ENCODE measurements at regions not wholly inside any gene's neighbourhood (a gene's known extent, or its start where the extent isn't known, plus 50 kb on each side); places are given as distances from the start of the nearest gene placed in this dataset.

GRCh38 chr3:96200897-96201296 is 613.5 kb upstream of the EPHA6 start:
- 74% methylated on average over 1 of the region's 1 CpG for WGBS
- no peak for TF ChIP-seq RAD21 (IDR thresholded peaks at IDR 0.05)
- TF ChIP-seq, protein P1, sequence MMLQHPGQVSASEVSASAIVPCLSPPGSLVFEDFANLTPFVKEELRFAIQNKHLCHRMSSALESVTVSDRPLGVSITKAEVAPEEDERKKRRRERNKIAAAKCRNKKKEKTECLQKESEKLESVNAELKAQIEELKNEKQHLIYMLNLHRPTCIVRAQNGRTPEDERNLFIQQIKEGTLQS (IDR thresholded peaks at IDR 0.05) = no peak
- no peak for TF ChIP-seq YY1 (IDR thresholded peaks at IDR 0.05)
- TF ChIP-seq TAF1 (conservative IDR thresholded peaks at IDR 0.05) = no peak
- TF ChIP-seq, protein P2, sequence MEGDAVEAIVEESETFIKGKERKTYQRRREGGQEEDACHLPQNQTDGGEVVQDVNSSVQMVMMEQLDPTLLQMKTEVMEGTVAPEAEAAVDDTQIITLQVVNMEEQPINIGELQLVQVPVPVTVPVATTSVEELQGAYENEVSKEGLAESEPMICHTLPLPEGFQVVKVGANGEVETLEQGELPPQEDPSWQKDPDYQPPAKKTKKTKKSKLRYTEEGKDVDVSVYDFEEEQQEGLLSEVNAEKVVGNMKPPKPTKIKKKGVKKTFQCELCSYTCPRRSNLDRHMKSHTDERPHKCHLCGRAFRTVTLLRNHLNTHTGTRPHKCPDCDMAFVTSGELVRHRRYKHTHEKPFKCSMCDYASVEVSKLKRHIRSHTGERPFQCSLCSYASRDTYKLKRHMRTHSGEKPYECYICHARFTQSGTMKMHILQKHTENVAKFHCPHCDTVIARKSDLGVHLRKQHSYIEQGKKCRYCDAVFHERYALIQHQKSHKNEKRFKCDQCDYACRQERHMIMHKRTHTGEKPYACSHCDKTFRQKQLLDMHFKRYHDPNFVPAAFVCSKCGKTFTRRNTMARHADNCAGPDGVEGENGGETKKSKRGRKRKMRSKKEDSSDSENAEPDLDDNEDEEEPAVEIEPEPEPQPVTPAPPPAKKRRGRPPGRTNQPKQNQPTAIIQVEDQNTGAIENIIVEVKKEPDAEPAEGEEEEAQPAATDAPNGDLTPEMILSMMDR (IDR thresholded peaks at IDR 0.05; ENCODE audit: low read depth, low read length, missing input control) = no peak
- no peak for TF ChIP-seq HNF4A (conservative IDR thresholded peaks at IDR 0.05)
- no peak for TF ChIP-seq NR2F2 (IDR thresholded peaks at IDR 0.05)
- TF ChIP-seq REST (IDR thresholded peaks at IDR 0.05) = no peak
- TF ChIP-seq SP1 (IDR thresholded peaks at IDR 0.05) = no peak
- no peak for TF ChIP-seq MAX (IDR thresholded peaks at IDR 0.05)
- Histone ChIP-seq H3K27me3 (ENCODE audit: control insufficient read depth in 4 of 4, insufficient read depth in 4 of 4, low read length in 3 of 4) (no peaks in the 10 kb centered on the region), H3K36me3 (ENCODE audit: control insufficient read depth in 4 of 4, insufficient read depth in 3 of 4, low read depth in 1 of 4, low read length in 3 of 4) (no peaks in the 10 kb centered on the region), H3K9ac (ENCODE audit: low read depth in 1 of 2, low read length in 2 of 2) (no peak overlapping the region), H3K4me3 (ENCODE audit: low read depth in 1 of 3, low read length in 3 of 3) (no peak overlapping the region), H3K9me3 (ENCODE audit: control insufficient read depth in 4 of 4, low read length in 3 of 4) (peaks cover 0 to 4% (median under 1%) of the 10 kb centered on the region in 4 donors), H3K27ac (ENCODE audit: low read depth in 1 of 2, low read length in 2 of 2) (no peak overlapping the region), H3K4me1 (ENCODE audit: control insufficient read depth in 4 of 4, insufficient read depth in 4 of 4, low read length in 3 of 4) (no peaks in the 10 kb centered on the region)
- no peak for DNase-seq (ENCODE audit: low spot score)

DNA sequence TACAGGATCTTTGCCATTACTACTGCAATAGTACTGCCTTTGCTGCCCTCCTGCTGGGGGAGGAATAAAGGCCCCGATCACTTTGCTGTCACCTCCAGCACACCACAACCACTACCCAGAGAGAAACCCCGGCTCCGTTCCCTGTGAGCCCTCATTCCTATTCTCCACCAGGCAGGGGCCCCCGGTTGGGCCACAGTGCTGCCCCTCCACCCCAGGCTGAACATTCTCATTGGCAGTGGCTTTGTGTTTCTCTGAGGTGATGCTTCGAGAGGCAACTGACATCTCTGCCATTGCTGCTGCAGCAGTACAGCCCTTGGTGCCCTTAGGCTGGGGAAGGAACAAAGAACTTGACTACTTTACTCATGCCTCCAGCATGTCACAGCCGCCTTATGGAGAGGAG is 612.9 kb upstream of the EPHA6 start:
- no peak for TF ChIP-seq MAX (IDR thresholded peaks at IDR 0.05)
- Histone ChIP-seq H3K36me3 (ENCODE audit: control insufficient read depth in 4 of 4, insufficient read depth in 3 of 4, low read depth in 1 of 4, low read length in 3 of 4) (no peaks in the 10 kb centered on the region), H3K4me3 (ENCODE audit: low read depth in 1 of 3, low read length in 3 of 3) (no peak overlapping the region), H3K9me3 (ENCODE audit: control insufficient read depth in 4 of 4, low read length in 3 of 4) (peaks cover 0 to 4% (median under 1%) of the 10 kb centered on the region in 4 donors), H3K4me1 (ENCODE audit: control insufficient read depth in 4 of 4, insufficient read depth in 4 of 4, low read length in 3 of 4) (no peaks in the 10 kb centered on the region), H3K27me3 (ENCODE audit: control insufficient read depth in 4 of 4, insufficient read depth in 4 of 4, low read length in 3 of 4) (no peaks in the 10 kb centered on the region), H3K27ac (ENCODE audit: low read depth in 1 of 2, low read length in 2 of 2) (no peak overlapping the region), H3K9ac (ENCODE audit: low read depth in 1 of 2, low read length in 2 of 2) (no peak overlapping the region)
- no peak for DNase-seq (ENCODE audit: low spot score)
- 82% methylated on average over 6 of the region's 6 CpGs for WGBS

DNA sequence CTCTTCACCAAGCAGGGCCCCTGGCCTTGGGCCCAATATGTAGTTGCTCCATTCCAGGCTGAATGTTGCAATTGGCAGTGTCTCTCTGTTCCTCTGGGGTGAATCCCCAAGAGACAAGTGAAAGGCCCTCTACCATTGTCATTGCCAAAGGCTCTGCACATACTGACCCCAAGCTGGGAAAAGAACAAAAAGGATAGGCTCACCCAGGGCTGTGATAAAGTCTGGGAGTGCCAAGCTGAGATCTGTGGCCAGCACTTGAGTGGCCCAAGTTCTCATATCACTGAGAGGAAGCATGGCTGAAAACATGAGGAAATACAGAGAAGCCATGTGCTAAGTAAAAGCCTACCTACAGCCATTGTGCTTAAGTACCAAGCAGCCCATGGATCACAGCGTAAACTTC is 612.2 kb upstream of the EPHA6 start:
- Histone ChIP-seq H3K4me3 (ENCODE audit: low read depth in 1 of 3, low read length in 3 of 3) (no peak overlapping the region), H3K36me3 (ENCODE audit: control insufficient read depth in 4 of 4, insufficient read depth in 3 of 4, low read depth in 1 of 4, low read length in 3 of 4) (no peaks in the 10 kb centered on the region), H3K9ac (ENCODE audit: low read depth in 1 of 2, low read length in 2 of 2) (no peak overlapping the region), H3K4me1 (ENCODE audit: control insufficient read depth in 4 of 4, insufficient read depth in 4 of 4, low read length in 3 of 4) (no peaks in the 10 kb centered on the region), H3K9me3 (ENCODE audit: control insufficient read depth in 4 of 4, low read length in 3 of 4) (peaks cover 0 to 4% (median under 1%) of the 10 kb centered on the region in 4 donors), H3K27me3 (ENCODE audit: control insufficient read depth in 4 of 4, insufficient read depth in 4 of 4, low read length in 3 of 4) (no peaks in the 10 kb centered on the region), H3K27ac (ENCODE audit: low read depth in 1 of 2, low read length in 2 of 2) (no peak overlapping the region)
- DNase-seq (ENCODE audit: low spot score) = no peak
- WGBS = 92% methylated on average over 1 of the region's 1 CpG
- no peak for TF ChIP-seq HNF4A (conservative IDR thresholded peaks at IDR 0.05)
- no peak for TF ChIP-seq TAF1 (conservative IDR thresholded peaks at IDR 0.05)
- TF ChIP-seq MAX (IDR thresholded peaks at IDR 0.05) = no peak
- no peak for TF ChIP-seq NR2F2 (IDR thresholded peaks at IDR 0.05)
- no peak for TF ChIP-seq RXRA (IDR thresholded peaks at IDR 0.05)
- TF ChIP-seq REST (IDR thresholded peaks at IDR 0.05) = no peak
- TF ChIP-seq, protein P3, sequence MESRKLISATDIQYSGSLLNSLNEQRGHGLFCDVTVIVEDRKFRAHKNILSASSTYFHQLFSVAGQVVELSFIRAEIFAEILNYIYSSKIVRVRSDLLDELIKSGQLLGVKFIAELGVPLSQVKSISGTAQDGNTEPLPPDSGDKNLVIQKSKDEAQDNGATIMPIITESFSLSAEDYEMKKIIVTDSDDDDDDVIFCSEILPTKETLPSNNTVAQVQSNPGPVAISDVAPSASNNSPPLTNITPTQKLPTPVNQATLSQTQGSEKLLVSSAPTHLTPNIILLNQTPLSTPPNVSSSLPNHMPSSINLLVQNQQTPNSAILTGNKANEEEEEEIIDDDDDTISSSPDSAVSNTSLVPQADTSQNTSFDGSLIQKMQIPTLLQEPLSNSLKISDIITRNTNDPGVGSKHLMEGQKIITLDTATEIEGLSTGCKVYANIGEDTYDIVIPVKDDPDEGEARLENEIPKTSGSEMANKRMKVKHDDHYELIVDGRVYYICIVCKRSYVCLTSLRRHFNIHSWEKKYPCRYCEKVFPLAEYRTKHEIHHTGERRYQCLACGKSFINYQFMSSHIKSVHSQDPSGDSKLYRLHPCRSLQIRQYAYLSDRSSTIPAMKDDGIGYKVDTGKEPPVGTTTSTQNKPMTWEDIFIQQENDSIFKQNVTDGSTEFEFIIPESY (IDR thresholded peaks at IDR 0.05) = no peak
- TF ChIP-seq RAD21 (IDR thresholded peaks at IDR 0.05) = no peak
- no peak for TF ChIP-seq YY1 (IDR thresholded peaks at IDR 0.05)
- TF ChIP-seq FOXA1 (IDR thresholded peaks at IDR 0.05) = no peak
- TF ChIP-seq FOXA2 (IDR thresholded peaks at IDR 0.05) = no peak
